IMR-90 (cell line): ENCODE measurements at regions not wholly inside any gene's neighbourhood (a gene's known extent, or its start where the extent isn't known, plus 50 kb on each side); places are given as distances from the start of the nearest gene placed in this dataset.

Source experiments
- ATAC-seq: fragments of 200-7000 bp; cut with Tn5 transposase; 2 replicates; pipeline ENCODE4 v1.9.1; 2020; ENCODE audit warnings: low read depth, mild to moderate bottlenecking, moderate library complexity
- BruUV-seq: library from RNA; stranded (reverse); fragments of 400-500 nt; replicated peaks from 2 replicates; lab custom pipeline; 2021; lab: Mats Ljungman, UMichigan
- CTCF ChIA-PET: fragments of 300-600 bp; formaldehyde crosslinking; extraction: SDS; loops from one replicate; lab custom pipeline; 2021; ENCODE audit warnings: antibody characterized with exemption; lab: Yijun Ruan, JAX
- POLR2A ChIA-PET: fragments of 300-600 bp; sonication (Branson Sonifier 250); formaldehyde crosslinking; loops from one replicate; lab custom pipeline; 2022; ENCODE audit warnings: antibody characterized with exemption; ENCODE audit not compliant: unreplicated experiment; lab: Charles Lee
- DNase-seq: peaks from one replicate; pipeline ENCODE4 v3.0.0; 2013
- H2AFZ ChIP-seq: replicated peaks from 2 replicates; pipeline ENCODE3; 2013; ENCODE audit warnings: low read length, mild to moderate bottlenecking; ENCODE audit not compliant: poor library complexity
- H2AK5ac ChIP-seq: 2 replicates; pipeline ENCODE4 v1.6.1; 2013; ENCODE audit warnings: low read depth, low read length, inconsistent platforms
- H2AK9ac ChIP-seq: replicated peaks from 2 replicates; pipeline ENCODE3; 2013; ENCODE audit warnings: mild to moderate bottlenecking, low read depth, low read length, moderate library complexity; ENCODE audit not compliant: poor library complexity
- H2BK120ac ChIP-seq: 2 replicates; pipeline ENCODE4 v1.6.1; 2013; ENCODE audit warnings: low read depth, low read length, inconsistent platforms
- H2BK15ac ChIP-seq: 3 replicates; pipeline ENCODE4 v1.6.1; 2013; ENCODE audit warnings: low read depth, low read length, inconsistent platforms
- H2BK20ac ChIP-seq: 2 replicates; pipeline ENCODE4 v1.6.1; 2013; ENCODE audit warnings: low read depth, mild to moderate bottlenecking, inconsistent platforms, low read length, moderate library complexity
- H2BK5ac ChIP-seq: 2 replicates; pipeline ENCODE4 v1.6.1; 2013; ENCODE audit warnings: mild to moderate bottlenecking, low read depth, low read length, inconsistent platforms; ENCODE audit not compliant: poor library complexity, severe bottlenecking
- H3K14ac ChIP-seq: replicated peaks from 2 replicates; pipeline ENCODE4 v1.6.1; 2013; ENCODE audit warnings: low read depth, low read length, inconsistent platforms
- H3K18ac ChIP-seq: 2 replicates; pipeline ENCODE4 v1.6.1; 2013; ENCODE audit warnings: low read depth, low read length, control low read depth
- H3K23ac ChIP-seq: 2 replicates; pipeline ENCODE4 v1.6.1; 2013; ENCODE audit warnings: low read depth, low read length, inconsistent platforms
- H3K27ac ChIP-seq: 2 replicates; pipeline ENCODE4 v1.5.1; 2013; ENCODE audit warnings: mild to moderate bottlenecking, control low read depth, low read length; ENCODE audit not compliant: insufficient read depth
- H3K27me3 ChIP-seq: 2 replicates; pipeline ENCODE4 v1.6.1; 2013; ENCODE audit warnings: low read length; ENCODE audit not compliant: control insufficient read depth, insufficient read depth
- H3K36me3 ChIP-seq: 2 replicates; pipeline ENCODE4 v1.6.1; 2013; ENCODE audit warnings: low read length, mixed read lengths; ENCODE audit not compliant: control insufficient read depth, insufficient read depth
- H3K4ac ChIP-seq: 2 replicates; pipeline ENCODE4 v1.6.1; 2013; ENCODE audit warnings: low read depth, low read length, inconsistent platforms
- H3K4me1 ChIP-seq: 2 replicates; pipeline ENCODE4 v1.6.1; 2013; ENCODE audit warnings: low read length, mixed read lengths; ENCODE audit not compliant: control insufficient read depth, insufficient read depth
- H3K4me2 ChIP-seq: 2 replicates; pipeline ENCODE4 v1.6.1; 2013; ENCODE audit warnings: low read depth, mild to moderate bottlenecking, control low read depth, low read length, moderate library complexity
- H3K4me3 ChIP-seq: 2 replicates; pipeline ENCODE4 v1.5.1; 2013; ENCODE audit warnings: low read depth, mild to moderate bottlenecking, control low read depth, low read length, moderate library complexity; ENCODE audit not compliant: insufficient read depth
- H3K56ac ChIP-seq: 2 replicates; pipeline ENCODE4 v1.6.1; 2013; ENCODE audit warnings: low read length, inconsistent platforms; ENCODE audit not compliant: insufficient read depth; ENCODE audit errors: extremely low read depth
- H3K79me1 ChIP-seq, 2 experiments: 2 replicates each; pipeline ENCODE4 v1.6.1; 2013; ENCODE audit warnings: low read length in 2 of 2, inconsistent platforms in 1 of 2, low read depth in 1 of 2
- H3K9ac ChIP-seq: 2 replicates; pipeline ENCODE4 v1.6.1; 2013; ENCODE audit warnings: low read depth, low read length, control low read depth
- H3K9me1 ChIP-seq: 2 replicates; pipeline ENCODE4 v1.6.1; 2013; ENCODE audit warnings: low read length, inconsistent platforms; ENCODE audit not compliant: insufficient read depth
- H3K9me3 ChIP-seq: 2 replicates; pipeline ENCODE4 v1.6.1; 2013; ENCODE audit warnings: low read length; ENCODE audit not compliant: control insufficient read depth, insufficient read depth
- H4K20me1 ChIP-seq: 2 replicates; pipeline ENCODE4 v1.6.1; 2013; ENCODE audit warnings: low read length, inconsistent platforms; ENCODE audit not compliant: insufficient read depth
- H4K5ac ChIP-seq: 2 replicates; pipeline ENCODE4 v1.6.1; 2013; ENCODE audit warnings: mild to moderate bottlenecking, low read depth, low read length, control low read depth
- H4K8ac ChIP-seq, 2 experiments: 2 replicates each; pipeline ENCODE4 v1.6.1; 2013; ENCODE audit warnings: low read depth in 2 of 2, low read length in 2 of 2, control low read depth in 1 of 2, inconsistent platforms in 1 of 2
- H4K91ac ChIP-seq: 2 replicates; pipeline ENCODE4 v1.6.1; 2013; ENCODE audit warnings: low read depth, low read length, inconsistent platforms; ENCODE audit not compliant: insufficient read depth
- BHLHE40 ChIP-seq: fragments of 150-350 bp; IDR thresholded peaks from 2 replicates; pipeline ENCODE4 v1.6.1; 2016; ENCODE audit warnings: mild to moderate bottlenecking, low read depth, low read length
- MAFK ChIP-seq: IDR thresholded peaks from 2 replicates; pipeline ENCODE4 v1.6.1; 2012; ENCODE audit warnings: low read depth, low read length, improper control_type of control experiment
- MXI1 ChIP-seq: IDR thresholded peaks from 2 replicates; pipeline ENCODE4 v1.6.1; 2012; ENCODE audit warnings: low read depth, mild to moderate bottlenecking, low read length, moderate library complexity, borderline replicate concordance
- NFE2L2 ChIP-seq: fragments of 150-350 bp; IDR thresholded peaks from 2 replicates; pipeline ENCODE4 v1.6.1; 2016; ENCODE audit warnings: low read depth, mild to moderate bottlenecking, low read length
- POLR2A ChIP-seq: IDR thresholded peaks from 2 replicates; pipeline ENCODE4 v1.6.1; 2012; ENCODE audit warnings: mild to moderate bottlenecking, low read depth, low read length
- RCOR1 ChIP-seq: IDR thresholded peaks from 2 replicates; pipeline ENCODE4 v1.6.1; 2012; ENCODE audit warnings: mild to moderate bottlenecking, low read length, improper control_type of control experiment; ENCODE audit not compliant: insufficient replicate concordance
- SMC3 ChIP-seq: fragments of 150-350 bp; IDR thresholded peaks from 2 replicates; pipeline ENCODE4 v1.6.1; 2016; ENCODE audit warnings: low read depth, mild to moderate bottlenecking, antibody characterized with exemption, low read length, moderate library complexity
- WGBS, 2 experiments: methylation state at CpG; one replicate each; pipeline versions ENCODE4 v1.1.5 to v1.1.7; 2013; ENCODE audit warnings: missing lambda C conversion rate in 2 of 2; ENCODE audit not compliant: insufficient read length in 1 of 2; ENCODE audit errors: extremely low coverage in 2 of 2; 5-methylcytosine and 5-hydroxymethylcytosine counted together
- dilution Hi-C: fragments of 300-500 bp; cut with HindIII; formaldehyde crosslinking; loops from one replicate; pipeline ENCODE4 v1.14.3; 2018; ENCODE audit warnings: low sequenced_read_pairs; ENCODE audit not compliant: unreplicated experiment
- in situ Hi-C: fragments of 300-500 bp; cut with MboI; formaldehyde crosslinking; loops from 3 replicates; pipeline ENCODE4 v1.14.3; 2019; ENCODE audit warnings: low sequenced_read_pairs, inconsistent platforms, mixed read lengths
- intact Hi-C: fragments of 100-400 bp; cut with micrococcal nuclease; formaldehyde crosslinking; loops from 2 replicates; pipeline ENCODE4 v1.10.0; 2022

- Histone ChIP-seq H2AK5ac (no peak overlapping the region), H4K8ac (no peak overlapping the region), H4K20me1 (no peaks in the 10 kb centered on the region), H3K4me1 (no peaks in the 10 kb centered on the region), H2BK15ac (no peak overlapping the region), H3K79me1 (no peaks in the 10 kb centered on the region), H3K9me3 (no peaks in the 10 kb centered on the region), H3K36me3 (no peaks in the 10 kb centered on the region), H3K9ac (no peak overlapping the region), H3K27me3 (no peaks in the 10 kb centered on the region), H3K56ac (no peak overlapping the region), H2BK120ac (no peak overlapping the region), H3K23ac (no peak overlapping the region), H3K4me2 (no peak overlapping the region), H2AK9ac (no peak overlapping the region), H2AFZ (no peak overlapping the region), H3K4ac (no peak overlapping the region), H4K91ac (no peak overlapping the region), H3K27ac (no peak overlapping the region), H3K14ac (no peak overlapping the region), H2BK20ac (no peak overlapping the region), H4K5ac (no peak overlapping the region), H2BK5ac (no peak overlapping the region), H3K9me1 (no peaks in the 10 kb centered on the region), H3K4me3 (no peak overlapping the region), H3K18ac (no peak overlapping the region)
- TF ChIP-seq RCOR1 (no peak), SMC3 (no peak), MAFK (no peak), BHLHE40 (no peak), MXI1 (no peak), POLR2A (no peak), NFE2L2 (no peak)
- intact Hi-C loops, result no loop called here
- DNase-seq, result peak; percentile 1
- POLR2A ChIA-PET, result no interaction called here
- no peak for ATAC-seq
- CTCF ChIA-PET, result no interaction called here
- BruUV-seq, result no TSS peak
- dilution Hi-C loops, result no loop called here
- WGBS, 2 experiments, result no CpG with 5 or more reads among the region's 1 CpG
- in situ Hi-C loops, result no loop called here
Measured at GRCh38 chr13:74562381-74562780, 428.2 kb upstream of the KLF12 start.
